ENCODE measurements at regions not wholly inside any gene's neighbourhood (a gene's known extent, or its start where the extent isn't known, plus 50 kb on each side); places are given as distances from the start of the nearest gene placed in this dataset.

- no peak for DNase-seq (ENCODE audit: low read depth in 4 of 4, low spot score in 1 of 4)
These were observed 55.9 kb upstream of the SLC66A3 start for GRCh38 chr2:11099122-11100065.

- DNase-seq (ENCODE audit: low read depth in 4 of 4, low spot score in 1 of 4): no peak
These were observed 55.1 kb upstream of the SLC66A3 start for GRCh38 chr2:11100130-11100529.

- DNase-seq (ENCODE audit: low read depth in 4 of 4, low spot score in 1 of 4): no peak
These were observed 54.3 kb upstream of the SLC66A3 start for GRCh38 chr2:11100976-11101375.

- DNase-seq (ENCODE audit: low read depth in 4 of 4, low spot score in 1 of 4): no peak
These were observed 53.8 kb upstream of the SLC66A3 start for GRCh38 chr2:11101430-11101829.

GRCh38 chr2:11102466-11102865 lies 52.8 kb upstream of the SLC66A3 start:
- no peak for DNase-seq (ENCODE audit: low read depth in 4 of 4, low spot score in 1 of 4)

- no peak for DNase-seq (ENCODE audit: low read depth in 4 of 4, low spot score in 1 of 4)
These were observed 52.1 kb upstream of the SLC66A3 start for GRCh38 chr2:11102956-11103860.

GRCh38 chr2:11103984-11104793 lies 51.1 kb upstream of the SLC66A3 start:
- DNase-seq (ENCODE audit: low read depth in 4 of 4, low spot score in 1 of 4): peak in 2 of 4 experiments; percentile 12 to 18

- DNase-seq (ENCODE audit: low read depth in 4 of 4, low spot score in 1 of 4): no peak
These were observed 50.2 kb upstream of the SLC66A3 start for GRCh38 chr2:11104794-11105660.
